CD14-positive monocyte (primary cell): ENCODE measurements at regions not wholly inside any gene's neighbourhood (a gene's known extent, or its start where the extent isn't known, plus 50 kb on each side); places are given as distances from the start of the nearest gene placed in this dataset.

Experiments used
- DNase-seq, 3 donors: peaks; one replicate each; pipeline ENCODE4 v3.0.0-alpha.2; 2011 to 2022
- H2AFZ ChIP-seq: 2 replicates; pipeline ENCODE4 v1.6.0; 2012; ENCODE audit warnings: mild to moderate bottlenecking, low read depth, low read length, inconsistent platforms; ENCODE audit not compliant: insufficient read depth, poor library complexity, severe bottlenecking
- H3K27ac ChIP-seq, 2 donors: 1 replicate in 1 of 2; 2 replicates in 1 of 2; pipeline ENCODE4 v1.5.1; 2012 to 2013; ENCODE audit warnings: low read length in 2 of 2, control low read depth in 1 of 2, inconsistent platforms in 1 of 2, low read depth in 1 of 2, mild to moderate bottlenecking in 1 of 2
- H3K27me3 ChIP-seq, 2 donors: one replicate each; pipeline versions ENCODE4 v1.6.0 to v1.6.1; 2011 to 2013; ENCODE audit warnings: low read length in 2 of 2; ENCODE audit not compliant: control insufficient read depth in 2 of 2, insufficient read depth in 2 of 2
- H3K36me3 ChIP-seq, 2 donors: replicated peaks in 1 of 2; 1 replicate in 1 of 2; 2 replicates in 1 of 2; pipeline versions ENCODE4 v1.5.1 to v1.6.1; 2012 to 2013; ENCODE audit warnings: low read length in 2 of 2, control low read depth in 1 of 2, inconsistent platforms in 1 of 2, mild to moderate bottlenecking in 1 of 2; ENCODE audit not compliant: insufficient read depth in 2 of 2, control insufficient read depth in 1 of 2
- H3K4me1 ChIP-seq, 2 donors: 1 replicate in 1 of 2; 2 replicates in 1 of 2; pipeline versions ENCODE4 v1.5.1 to v1.6.1; 2012 to 2013; ENCODE audit warnings: low read length in 2 of 2, control low read depth in 1 of 2, inconsistent platforms in 1 of 2, mild to moderate bottlenecking in 1 of 2, moderate library complexity in 1 of 2; ENCODE audit not compliant: insufficient read depth in 2 of 2, control insufficient read depth in 1 of 2
- H3K4me2 ChIP-seq: replicated peaks from 2 replicates; pipeline ENCODE3; 2012; ENCODE audit warnings: low read length, moderate library complexity, mild to moderate bottlenecking; ENCODE audit not compliant: poor library complexity, severe bottlenecking; ENCODE audit errors: extremely low read depth
- H3K4me3 ChIP-seq, 3 experiments: fragments of 200-600 bp in 1 of 3; sonication (generic) in 1 of 3; replicated peaks in 1 of 3; 1 replicate in 2 of 3; 2 replicates in 1 of 3; pipeline ENCODE4 v1.5.1; 2011 to 2013; ENCODE audit warnings: low read length in 3 of 3, mild to moderate bottlenecking in 3 of 3, control low read depth in 2 of 3, low read depth in 2 of 3, inconsistent platforms in 1 of 3, moderate library complexity in 1 of 3
- H3K79me2 ChIP-seq: 2 replicates; pipeline ENCODE4 v1.6.0; 2012; ENCODE audit warnings: mild to moderate bottlenecking, control low read depth, inconsistent platforms, low read length, moderate library complexity; ENCODE audit not compliant: insufficient read depth
- H3K9ac ChIP-seq: 2 replicates; pipeline ENCODE4 v1.6.0; 2017; ENCODE audit warnings: low read length, mild to moderate bottlenecking; ENCODE audit not compliant: insufficient read depth, poor library complexity, severe bottlenecking
- H3K9me3 ChIP-seq, 2 donors: replicated peaks in 1 of 2; 1 replicate in 1 of 2; 2 replicates in 1 of 2; pipeline versions ENCODE4 v1.5.1 to v1.6.1; 2012 to 2013; ENCODE audit warnings: low read length in 2 of 2, control low read depth in 1 of 2; ENCODE audit not compliant: control insufficient read depth in 1 of 2, insufficient read depth in 1 of 2
- H4K20me1 ChIP-seq: 2 replicates; pipeline ENCODE4 v1.6.0; 2012; ENCODE audit warnings: mild to moderate bottlenecking, low read length, control low read depth, moderate library complexity; ENCODE audit not compliant: insufficient read depth
- H3K27ac Mint-ChIP-seq, 7 donors: one replicate each; pipeline ENCODE4 v1.8.0; 2020; ENCODE audit warnings: mild to moderate bottlenecking in 7 of 7, mixed read lengths in 7 of 7, moderate library complexity in 6 of 7, inconsistent platforms in 2 of 7
- H3K27me3 Mint-ChIP-seq, 3 donors: one replicate each; pipeline ENCODE4 v1.8.0; 2021 to 2022; ENCODE audit warnings: low read depth in 3 of 3, mild to moderate bottlenecking in 3 of 3, mixed read lengths in 3 of 3, moderate library complexity in 3 of 3, inconsistent platforms in 1 of 3
- H3K36me3 Mint-ChIP-seq, 2 donors: one replicate each; pipeline ENCODE4 v1.8.0; 2020; ENCODE audit warnings: mixed read lengths in 2 of 2, inconsistent platforms in 1 of 2, mild to moderate bottlenecking in 1 of 2
- H3K4me1 Mint-ChIP-seq: one replicate; pipeline ENCODE4 v1.8.0; 2020; ENCODE audit warnings: mild to moderate bottlenecking, mixed read lengths
- H3K4me3 Mint-ChIP-seq, 2 donors: one replicate each; pipeline ENCODE4 v1.8.0; 2020; ENCODE audit warnings: mild to moderate bottlenecking in 2 of 2, mixed read lengths in 2 of 2, moderate library complexity in 1 of 2
- H3K9me3 Mint-ChIP-seq, 7 donors: one replicate each; pipeline ENCODE4 v1.8.0; 2020 to 2022; ENCODE audit warnings: mixed read lengths in 7 of 7, mild to moderate bottlenecking in 6 of 7, moderate library complexity in 6 of 7, inconsistent platforms in 2 of 7
- WGBS: methylation state at CpG from one replicate; pipeline ENCODE4 v1.1.5; 2013; ENCODE audit warnings: missing lambda C conversion rate; ENCODE audit not compliant: insufficient coverage; 5-methylcytosine and 5-hydroxymethylcytosine counted together
- intact Hi-C, 2 donors: fragments of 100-400 bp; cut with micrococcal nuclease; formaldehyde crosslinking; loops; one replicate each; pipeline versions ENCODE4 v1.15.0 to v1.15.1; 2023
- TF ChIP-seq, protein P1 (sequence below): fragments of 200-600 bp; IDR thresholded peaks from one replicate; pipeline ENCODE4 v1.8.0; 2022; ENCODE audit warnings: antibody characterized with exemption, mild to moderate bottlenecking

DNA sequence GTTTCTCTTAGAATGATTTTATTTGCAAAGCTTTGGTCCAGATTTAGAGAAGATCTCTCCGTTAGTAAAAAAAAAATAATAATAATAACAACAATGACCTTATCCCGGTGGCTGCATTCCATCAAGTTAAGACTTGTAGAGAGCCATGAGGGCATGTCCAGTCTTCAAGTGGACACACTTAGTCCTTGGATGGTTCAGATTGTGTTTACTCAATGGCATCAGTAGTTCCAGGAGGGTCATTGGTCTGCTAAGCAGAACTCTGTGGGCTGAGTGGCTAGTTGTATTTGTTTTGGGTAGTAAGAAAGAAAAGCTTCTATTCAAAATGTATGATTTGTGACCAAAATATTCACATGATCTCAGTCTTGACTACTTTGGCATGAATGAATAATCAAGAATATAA, 116.3 kb upstream of the UBE2E2 start:
- no peak overlapping the region for H3K4me3 Mint-ChIP-seq
- H3K79me2 ChIP-seq = no peaks in the 10 kb centered on the region
- no peaks in the 10 kb centered on the region for H3K36me3 Mint-ChIP-seq
- no peak overlapping the region for H3K4me2 ChIP-seq
- H4K20me1 ChIP-seq = no peaks in the 10 kb centered on the region
- H2AFZ ChIP-seq = no peak overlapping the region
- H3K9ac ChIP-seq = no peak overlapping the region
- no peak overlapping the region for H3K4me3 ChIP-seq
- H3K27me3 Mint-ChIP-seq = no peaks in the 10 kb centered on the region
- H3K9me3 Mint-ChIP-seq = peaks cover 0 to 11% (median 3%) of the 10 kb centered on the region in 7 donors
- WGBS = no CpG with 5 or more reads among the region's 2 CpGs
- no peak for DNase-seq
- H3K36me3 ChIP-seq = no peaks in the 10 kb centered on the region
- H3K27ac ChIP-seq = no peak overlapping the region
- no peaks in the 10 kb centered on the region for H3K27me3 ChIP-seq
- no peaks in the 10 kb centered on the region for H3K4me1 ChIP-seq
- no peaks in the 10 kb centered on the region for H3K4me1 Mint-ChIP-seq
- intact Hi-C loops = no loop called here
- H3K9me3 ChIP-seq = no peaks in the 10 kb centered on the region
- TF ChIP-seq, protein P1, sequence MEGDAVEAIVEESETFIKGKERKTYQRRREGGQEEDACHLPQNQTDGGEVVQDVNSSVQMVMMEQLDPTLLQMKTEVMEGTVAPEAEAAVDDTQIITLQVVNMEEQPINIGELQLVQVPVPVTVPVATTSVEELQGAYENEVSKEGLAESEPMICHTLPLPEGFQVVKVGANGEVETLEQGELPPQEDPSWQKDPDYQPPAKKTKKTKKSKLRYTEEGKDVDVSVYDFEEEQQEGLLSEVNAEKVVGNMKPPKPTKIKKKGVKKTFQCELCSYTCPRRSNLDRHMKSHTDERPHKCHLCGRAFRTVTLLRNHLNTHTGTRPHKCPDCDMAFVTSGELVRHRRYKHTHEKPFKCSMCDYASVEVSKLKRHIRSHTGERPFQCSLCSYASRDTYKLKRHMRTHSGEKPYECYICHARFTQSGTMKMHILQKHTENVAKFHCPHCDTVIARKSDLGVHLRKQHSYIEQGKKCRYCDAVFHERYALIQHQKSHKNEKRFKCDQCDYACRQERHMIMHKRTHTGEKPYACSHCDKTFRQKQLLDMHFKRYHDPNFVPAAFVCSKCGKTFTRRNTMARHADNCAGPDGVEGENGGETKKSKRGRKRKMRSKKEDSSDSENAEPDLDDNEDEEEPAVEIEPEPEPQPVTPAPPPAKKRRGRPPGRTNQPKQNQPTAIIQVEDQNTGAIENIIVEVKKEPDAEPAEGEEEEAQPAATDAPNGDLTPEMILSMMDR = no peak
- H3K27ac Mint-ChIP-seq = no peak overlapping the region

DNA sequence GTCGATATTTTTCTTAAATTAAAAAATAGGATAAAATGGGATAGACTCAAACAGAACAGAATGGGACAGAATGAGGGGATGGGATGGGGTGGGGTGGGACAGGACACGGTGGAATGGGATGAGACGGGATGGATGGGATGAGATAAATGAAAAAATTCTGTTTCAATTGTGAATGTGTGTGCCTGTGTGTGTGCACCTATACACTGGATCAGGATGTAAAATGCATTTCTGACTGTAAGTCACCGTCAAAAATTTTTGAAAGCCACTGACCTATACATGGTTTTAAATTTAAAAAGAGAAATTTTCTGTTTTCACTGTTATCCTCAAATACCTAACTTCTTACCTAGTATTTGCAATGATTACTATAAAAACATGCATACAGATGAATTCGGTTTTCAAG, 108.7 kb upstream of the UBE2E2 start:
- Histone ChIP-seq H3K79me2 (no peaks in the 10 kb centered on the region), H3K36me3 (no peaks in the 10 kb centered on the region), H4K20me1 (no peaks in the 10 kb centered on the region), H3K27ac (no peak overlapping the region), H2AFZ (no peak overlapping the region), H3K27me3 (no peaks in the 10 kb centered on the region), H3K9ac (no peak overlapping the region), H3K4me2 (no peak overlapping the region), H3K4me1 (peaks cover 0 to 1% of the 10 kb centered on the region in 2 donors), H3K9me3 (peaks cover 0 to 9% of the 10 kb centered on the region in 2 donors), H3K4me3 (no peak overlapping the region)
- Mint-ChIP-seq H3K4me3 (no peak overlapping the region), H3K9me3 (peaks cover 6 to 24% (median 11%) of the 10 kb centered on the region in 7 donors), H3K27me3 (no peaks in the 10 kb centered on the region), H3K36me3 (no peaks in the 10 kb centered on the region), H3K4me1 (peaks cover 4% of the 10 kb centered on the region), H3K27ac (no peak overlapping the region)
- no CpG with 5 or more reads among the region's 5 CpGs for WGBS
- intact Hi-C loops = no loop called here
- TF ChIP-seq, protein P1 = no peak
- no peak for DNase-seq
